Cerebellar cortex (tissue), 1 donor: ENCODE measurements at regions not wholly inside any gene's neighbourhood (a gene's known extent, or its start where the extent isn't known, plus 50 kb on each side); places are given as distances from the start of the nearest gene placed in this dataset.

Experiments used
- DNase-seq: peaks from one replicate; pipeline ENCODE4 v3.0.0-alpha.2; 2015; ENCODE audit warnings: low spot score

- DNase-seq: peak; percentile 64
Observed at GRCh38 chr5:173719731-173720082, 103.3 kb upstream of the BOD1 start.

GRCh38 chr5:173720286-173720952 is 104.0 kb upstream of the BOD1 start:
- peak; percentile 88 for DNase-seq

- no peak for DNase-seq
Observed at GRCh38 chr5:173720953-173721600, 104.6 kb upstream of the BOD1 start.

- DNase-seq: peak; percentile 63
Observed at GRCh38 chr5:173721601-173722232, 105.3 kb upstream of the BOD1 start.

GRCh38 chr5:173726846-173727557 is 110.6 kb upstream of the BOD1 start:
- DNase-seq: no peak

GRCh38 chr5:173727839-173728778 is 111.7 kb upstream of the BOD1 start:
- DNase-seq: no peak

GRCh38 chr5:173729079-173729765 is 112.8 kb upstream of the BOD1 start:
- DNase-seq: no peak

- DNase-seq: no peak
Observed at GRCh38 chr5:173730632-173731298, 114.3 kb upstream of the BOD1 start.

- DNase-seq: peak; percentile 51
Observed at GRCh38 chr5:173733021-173733420, 116.6 kb upstream of the BOD1 start.

- no peak for DNase-seq
Observed at GRCh38 chr5:173733425-173733824, 117.0 kb upstream of the BOD1 start.

GRCh38 chr5:173733831-173734501 is 117.5 kb upstream of the BOD1 start:
- no peak for DNase-seq

GRCh38 chr5:173734716-173735115 is 118.3 kb upstream of the BOD1 start:
- no peak for DNase-seq

GRCh38 chr5:173735184-173735583 is 118.7 kb upstream of the BOD1 start:
- no peak for DNase-seq

GRCh38 chr5:173735691-173736090 is 119.2 kb upstream of the BOD1 start:
- no peak for DNase-seq

GRCh38 chr5:173736374-173736773 is 119.9 kb upstream of the BOD1 start:
- DNase-seq: no peak

- no peak for DNase-seq
Observed at GRCh38 chr5:173736923-173737412, 120.5 kb upstream of the BOD1 start.

GRCh38 chr5:173739741-173740140 is 123.3 kb upstream of the BOD1 start:
- no peak for DNase-seq

GRCh38 chr5:173740400-173740799 is 124.0 kb upstream of the BOD1 start:
- DNase-seq: no peak

GRCh38 chr5:173741087-173741486 is 124.6 kb upstream of the BOD1 start:
- no peak for DNase-seq
